HFFc6 (cell line): ENCODE measurements at regions not wholly inside any gene's neighbourhood (a gene's known extent, or its start where the extent isn't known, plus 50 kb on each side); places are given as distances from the start of the nearest gene placed in this dataset.

Experiments used
- DNase-seq: peaks from one replicate; pipeline ENCODE4 v3.0.0-alpha.2; 2018
- H3K27ac Mint-ChIP-seq: 2 replicates; pipeline ENCODE4 v1.8.0; 2020; ENCODE audit warnings: mild to moderate bottlenecking, mixed read lengths
- H3K27me3 Mint-ChIP-seq: 2 replicates; pipeline ENCODE4 v1.8.0; 2021; ENCODE audit warnings: mild to moderate bottlenecking, moderate library complexity, mixed read lengths; ENCODE audit not compliant: insufficient read depth
- H3K36me3 Mint-ChIP-seq: 2 replicates; pipeline ENCODE4 v1.8.0; 2021; ENCODE audit warnings: low read depth, mixed read lengths
- H3K4me1 Mint-ChIP-seq: 2 replicates; pipeline ENCODE4 v1.8.0; 2020; ENCODE audit warnings: low read depth, mixed read lengths
- H3K4me3 Mint-ChIP-seq: 2 replicates; pipeline ENCODE4 v1.8.0; 2020; ENCODE audit warnings: mild to moderate bottlenecking, moderate library complexity, mixed read lengths
- H3K9me3 Mint-ChIP-seq: 2 replicates; pipeline ENCODE4 v1.8.0; 2020; ENCODE audit warnings: mild to moderate bottlenecking, mixed read lengths
- CTCF ChIP-seq: fragments of 200-600 bp; sonication (generic); IDR thresholded peaks from 2 replicates; pipeline ENCODE4 v1.5.0; 2021; ENCODE audit warnings: antibody characterized with exemption, mild to moderate bottlenecking

GRCh38 chr10:85317827-85318226 is 989.4 kb downstream of the CCSER2 start:
- peaks cover 34% of the 10 kb centered on the region for H3K9me3 Mint-ChIP-seq
- no peaks in the 10 kb centered on the region for H3K36me3 Mint-ChIP-seq
- no peaks in the 10 kb centered on the region for H3K27me3 Mint-ChIP-seq
- H3K27ac Mint-ChIP-seq = no peak overlapping the region
- DNase-seq = no peak
- H3K4me1 Mint-ChIP-seq = no peaks in the 10 kb centered on the region
- no peak overlapping the region for H3K4me3 Mint-ChIP-seq
- no peak for TF ChIP-seq CTCF

- Mint-ChIP-seq H3K9me3 (peaks cover 36% of the 10 kb centered on the region), H3K4me3 (no peak overlapping the region), H3K36me3 (no peaks in the 10 kb centered on the region), H3K27ac (no peak overlapping the region), H3K27me3 (no peaks in the 10 kb centered on the region), H3K4me1 (no peaks in the 10 kb centered on the region)
- TF ChIP-seq CTCF = no peak
- no peak for DNase-seq
Observed at GRCh38 chr10:85318809-85319807, 990.7 kb downstream of the CCSER2 start.

- H3K4me1 Mint-ChIP-seq = no peaks in the 10 kb centered on the region
- DNase-seq = no peak
- H3K27ac Mint-ChIP-seq = no peak overlapping the region
- no peaks in the 10 kb centered on the region for H3K27me3 Mint-ChIP-seq
- no peak overlapping the region for H3K4me3 Mint-ChIP-seq
- no peak for TF ChIP-seq CTCF
- H3K9me3 Mint-ChIP-seq = peaks cover 36% of the 10 kb centered on the region
- H3K36me3 Mint-ChIP-seq = no peaks in the 10 kb centered on the region
Observed at GRCh38 chr10:85319826-85320225, 991.4 kb downstream of the CCSER2 start.

GRCh38 chr10:85333594-85333993 is 1005.2 kb downstream of the CCSER2 start:
- Mint-ChIP-seq H3K36me3 (no peaks in the 10 kb centered on the region), H3K4me3 (no peak overlapping the region), H3K4me1 (no peaks in the 10 kb centered on the region), H3K27ac (no peak overlapping the region), H3K27me3 (no peaks in the 10 kb centered on the region), H3K9me3 (peaks cover 66% of the 10 kb centered on the region)
- DNase-seq = no peak
- no peak for TF ChIP-seq CTCF

- Mint-ChIP-seq H3K9me3 (peaks cover 18% of the 10 kb centered on the region), H3K36me3 (no peaks in the 10 kb centered on the region), H3K27ac (no peak overlapping the region), H3K27me3 (no peaks in the 10 kb centered on the region), H3K4me1 (no peaks in the 10 kb centered on the region), H3K4me3 (no peak overlapping the region)
- DNase-seq = no peak
- TF ChIP-seq CTCF = no peak
Observed at GRCh38 chr10:85362401-85362800, 1004.2 kb downstream of the GRID1 start.
